Panc1 (cell line): ENCODE measurements at regions not wholly inside any gene's neighbourhood (a gene's known extent, or its start where the extent isn't known, plus 50 kb on each side); places are given as distances from the start of the nearest gene placed in this dataset.

Source experiments
- ATAC-seq: fragments of 200-7000 bp; cut with Tn5 transposase; 2 replicates; pipeline ENCODE4 v1.9.1; 2020; ENCODE audit warnings: mild to moderate bottlenecking, moderate library complexity
- BruUV-seq: library from RNA; stranded (reverse); fragments of 400-500 nt; replicated peaks from 2 replicates; lab custom pipeline; 2021; lab: Mats Ljungman, UMichigan
- CTCF ChIA-PET: fragments of 300-600 bp; sonication (Branson Sonifier 250); formaldehyde crosslinking; loops from one replicate; lab custom pipeline; 2022; ENCODE audit warnings: antibody characterized with exemption; lab: Charles Lee
- POLR2A ChIA-PET: fragments of 300-600 bp; sonication (Branson Sonifier 250); formaldehyde crosslinking; loops from one replicate; lab custom pipeline; 2022; ENCODE audit warnings: antibody characterized with exemption; lab: Charles Lee
- DNase-seq: peaks from one replicate; pipeline ENCODE4 v3.0.0-alpha.2; 2010; ENCODE audit warnings: low read depth, low spot score
- H3K27ac ChIP-seq: 2 replicates; pipeline ENCODE4 v1.5.1; 2011; ENCODE audit warnings: mild to moderate bottlenecking, low read length, inconsistent platforms
- H3K27me3 ChIP-seq: fragments of 200-500 bp; sonication (Bioruptor generic); 2 replicates; pipeline ENCODE4 v1.6.0; 2014; ENCODE audit warnings: low read length, inconsistent platforms; ENCODE audit not compliant: control insufficient read depth, insufficient read depth
- H3K36me3 ChIP-seq: fragments of 200-500 bp; sonication (Bioruptor generic); 2 replicates; pipeline ENCODE4 v1.5.1; 2014; ENCODE audit warnings: inconsistent platforms, mild to moderate bottlenecking, low read length, moderate library complexity; ENCODE audit not compliant: control insufficient read depth, insufficient read depth
- H3K4me1 ChIP-seq: 2 replicates; pipeline ENCODE4 v1.5.1; 2011; ENCODE audit warnings: inconsistent platforms, mild to moderate bottlenecking, low read length, moderate library complexity; ENCODE audit not compliant: control insufficient read depth, insufficient read depth
- H3K4me3 ChIP-seq, 2 experiments: 2 replicates each; pipeline ENCODE4 v1.5.1; 2011 to 2012; ENCODE audit warnings: low read depth in 2 of 2, low read length in 2 of 2, mild to moderate bottlenecking in 2 of 2, inconsistent platforms in 1 of 2, moderate library complexity in 1 of 2
- H3K9me3 ChIP-seq: fragments of 200-500 bp; sonication (Bioruptor generic); 2 replicates; pipeline ENCODE4 v1.5.1; 2014; ENCODE audit warnings: low read depth, mild to moderate bottlenecking, inconsistent platforms, low read length, moderate library complexity; ENCODE audit not compliant: control insufficient read depth, insufficient read depth
- CTCF ChIP-seq: fragments of 450-650 bp; IDR thresholded peaks from 2 replicates; pipeline ENCODE4 v1.5.1; 2017; ENCODE audit warnings: mild to moderate bottlenecking
- POLR2AphosphoS5 ChIP-seq: IDR thresholded peaks from 2 replicates; pipeline ENCODE4 v1.6.1; 2012; ENCODE audit warnings: mild to moderate bottlenecking, low read depth, low read length, moderate library complexity
- SIN3A ChIP-seq: IDR thresholded peaks from 2 replicates; pipeline ENCODE4 v1.6.1; 2012; ENCODE audit warnings: low read depth, mild to moderate bottlenecking, low read length, moderate library complexity, borderline replicate concordance; ENCODE audit not compliant: insufficient read depth
- TCF7L2 ChIP-seq: IDR thresholded peaks from 2 replicates; pipeline ENCODE4 v1.6.1; 2011; ENCODE audit warnings: mild to moderate bottlenecking, low read depth, low read length, inconsistent platforms
- in situ Hi-C: cut with HindIII; loops from 2 replicates; pipeline ENCODE4 v1.10.0; 2016; ENCODE audit warnings: low sequenced_read_pairs, low pct_unique_long_range_greater_than_20kb
- intact Hi-C: fragments of 100-400 bp; cut with micrococcal nuclease; formaldehyde crosslinking; loops from one replicate; pipeline ENCODE4 v1.10.0; 2022; ENCODE audit not compliant: unreplicated experiment
- TF ChIP-seq, protein P1 (sequence below), 2 experiments: IDR thresholded peaks; 2 replicates each; pipeline ENCODE4 v1.6.1; 2011 to 2012; ENCODE audit warnings: low read depth in 2 of 2, control low read depth in 1 of 2, low read length in 1 of 2, mild to moderate bottlenecking in 1 of 2, moderate library complexity in 1 of 2; ENCODE audit not compliant: insufficient read depth in 1 of 2

GRCh38 chr2:155836439-155836838 lies 496.1 kb downstream of the NR4A2 start:
- no peaks in the 10 kb centered on the region for H3K9me3 ChIP-seq
- intact Hi-C loops (no loop called here), in situ Hi-C loops (no loop called here)
- no peaks in the 10 kb centered on the region for H3K36me3 ChIP-seq
- H3K27ac ChIP-seq: no peak overlapping the region
- ATAC-seq (no peak), DNase-seq (no peak)
- POLR2A ChIA-PET: no interaction called here
- no peaks in the 10 kb centered on the region for H3K27me3 ChIP-seq
- no TSS peak for BruUV-seq
- CTCF ChIA-PET: no interaction called here
- H3K4me1 ChIP-seq: no peaks in the 10 kb centered on the region
- H3K4me3 ChIP-seq: no peak overlapping the region
- no peak for TF ChIP-seq CTCF
- TF ChIP-seq POLR2AphosphoS5: no peak
- TF ChIP-seq SIN3A: no peak
- no peak for TF ChIP-seq TCF7L2
- TF ChIP-seq, protein P1, sequence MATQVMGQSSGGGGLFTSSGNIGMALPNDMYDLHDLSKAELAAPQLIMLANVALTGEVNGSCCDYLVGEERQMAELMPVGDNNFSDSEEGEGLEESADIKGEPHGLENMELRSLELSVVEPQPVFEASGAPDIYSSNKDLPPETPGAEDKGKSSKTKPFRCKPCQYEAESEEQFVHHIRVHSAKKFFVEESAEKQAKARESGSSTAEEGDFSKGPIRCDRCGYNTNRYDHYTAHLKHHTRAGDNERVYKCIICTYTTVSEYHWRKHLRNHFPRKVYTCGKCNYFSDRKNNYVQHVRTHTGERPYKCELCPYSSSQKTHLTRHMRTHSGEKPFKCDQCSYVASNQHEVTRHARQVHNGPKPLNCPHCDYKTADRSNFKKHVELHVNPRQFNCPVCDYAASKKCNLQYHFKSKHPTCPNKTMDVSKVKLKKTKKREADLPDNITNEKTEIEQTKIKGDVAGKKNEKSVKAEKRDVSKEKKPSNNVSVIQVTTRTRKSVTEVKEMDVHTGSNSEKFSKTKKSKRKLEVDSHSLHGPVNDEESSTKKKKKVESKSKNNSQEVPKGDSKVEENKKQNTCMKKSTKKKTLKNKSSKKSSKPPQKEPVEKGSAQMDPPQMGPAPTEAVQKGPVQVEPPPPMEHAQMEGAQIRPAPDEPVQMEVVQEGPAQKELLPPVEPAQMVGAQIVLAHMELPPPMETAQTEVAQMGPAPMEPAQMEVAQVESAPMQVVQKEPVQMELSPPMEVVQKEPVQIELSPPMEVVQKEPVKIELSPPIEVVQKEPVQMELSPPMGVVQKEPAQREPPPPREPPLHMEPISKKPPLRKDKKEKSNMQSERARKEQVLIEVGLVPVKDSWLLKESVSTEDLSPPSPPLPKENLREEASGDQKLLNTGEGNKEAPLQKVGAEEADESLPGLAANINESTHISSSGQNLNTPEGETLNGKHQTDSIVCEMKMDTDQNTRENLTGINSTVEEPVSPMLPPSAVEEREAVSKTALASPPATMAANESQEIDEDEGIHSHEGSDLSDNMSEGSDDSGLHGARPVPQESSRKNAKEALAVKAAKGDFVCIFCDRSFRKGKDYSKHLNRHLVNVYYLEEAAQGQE (IDR thresholded peaks at IDR 0.05; ENCODE audit: insufficient read depth in 1 of 2, low read depth in 2 of 2, low read length in 1 of 2): no peak

DNA sequence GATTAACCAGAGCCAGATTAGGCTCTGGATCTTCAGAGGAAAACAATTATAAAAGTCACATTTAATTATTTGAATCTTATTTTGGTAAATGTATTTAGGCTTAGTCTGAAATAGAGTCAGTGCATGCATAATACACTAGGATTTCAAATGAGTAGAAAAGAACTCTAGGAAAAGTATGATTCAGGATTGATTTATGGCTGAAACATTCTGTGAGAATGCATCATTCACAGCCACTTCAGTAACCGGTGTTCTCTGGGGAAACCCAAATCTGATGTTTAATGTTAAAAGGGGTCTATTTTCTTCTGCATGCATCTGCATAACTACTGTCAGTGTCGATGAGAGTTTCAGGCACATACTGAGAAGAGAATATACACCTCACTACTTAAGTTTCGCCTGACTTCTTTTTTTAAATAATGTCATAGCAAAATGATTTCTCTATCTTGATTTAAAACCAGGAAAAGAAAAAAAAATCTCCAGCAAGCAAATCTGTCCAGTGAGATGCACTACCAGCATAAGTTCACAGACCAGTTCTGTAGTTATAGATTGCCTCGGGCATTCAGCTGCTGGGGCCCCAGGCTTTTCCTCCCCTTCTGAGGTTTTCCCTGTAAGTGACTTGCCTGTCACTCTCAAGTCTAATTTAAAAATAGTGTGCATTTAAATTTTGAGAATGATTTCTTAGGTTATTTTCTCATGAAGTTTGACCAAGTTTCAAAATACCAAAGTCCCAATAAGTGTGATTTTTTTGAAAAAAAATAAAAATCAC lies 501.5 kb downstream of the NR4A2 start:
- Histone ChIP-seq H3K27me3 (no peaks in the 10 kb centered on the region), H3K4me3 (no peak overlapping the region), H3K9me3 (peaks cover 3% of the 10 kb centered on the region; the same call in 1 of the 2 replicates), H3K4me1 (no peaks in the 10 kb centered on the region), H3K36me3 (no peaks in the 10 kb centered on the region), H3K27ac (no peak overlapping the region)
- CTCF ChIA-PET: no interaction called here
- intact Hi-C loops: no loop called here
- TF ChIP-seq, protein P1 (IDR thresholded peaks at IDR 0.05; ENCODE audit: insufficient read depth in 1 of 2, low read depth in 2 of 2, low read length in 1 of 2): no peak
- TF ChIP-seq CTCF (no peak), TCF7L2 (no peak), POLR2AphosphoS5 (no peak), SIN3A (no peak)
- BruUV-seq: no TSS peak
- in situ Hi-C loops: no loop called here
- POLR2A ChIA-PET: no interaction called here
- ATAC-seq (no peak), DNase-seq (no peak)
